H1 (cell line): ENCODE measurements at regions not wholly inside any gene's neighbourhood (a gene's known extent, or its start where the extent isn't known, plus 50 kb on each side); places are given as distances from the start of the nearest gene placed in this dataset.

Experiments
- CTCF ChIA-PET: fragments of 300-600 bp; sonication (Branson Sonifier 250); formaldehyde crosslinking; loops from one replicate; lab custom pipeline; 2021; ENCODE audit not compliant: partially characterized antibody; lab: Charles Lee
- POLR2A ChIA-PET: fragments of 300-600 bp; sonication (Branson Sonifier 250); formaldehyde crosslinking; loops from one replicate; lab custom pipeline; 2021; ENCODE audit warnings: inconsistent platforms; ENCODE audit not compliant: partially characterized antibody; lab: Charles Lee
- DNase-seq, 2 experiments: peaks; one replicate each; pipeline versions ENCODE4 v3.0.0 to v3.0.0-alpha.2; 2010 to 2022; ENCODE audit warnings: low spot score in 2 of 2, low read depth in 1 of 2, mixed read lengths in 1 of 2
- FAIRE-seq: peaks from 2 replicates; lab custom pipeline; 2011; peaks lifted over from hg19 to GRCh38; lab: Jason Lieb, UNC
- H2AFZ ChIP-seq: 2 replicates; pipeline ENCODE4 v1.8.1; 2012; ENCODE audit warnings: low read length, inconsistent platforms
- H2AK5ac ChIP-seq: 2 replicates; pipeline ENCODE4 v1.6.1; 2013; ENCODE audit warnings: low read depth, low read length
- H2BK120ac ChIP-seq: replicated peaks from 2 replicates; pipeline ENCODE3; 2013; ENCODE audit warnings: low read depth, low read length, inconsistent platforms
- H2BK12ac ChIP-seq: 2 replicates; pipeline ENCODE4 v1.6.1; 2013; ENCODE audit warnings: low read depth, low read length
- H2BK15ac ChIP-seq: 2 replicates; pipeline ENCODE4 v1.6.1; 2013; ENCODE audit warnings: low read length
- H2BK20ac ChIP-seq: 2 replicates; pipeline ENCODE4 v1.6.1; 2013; ENCODE audit warnings: low read length
- H2BK5ac ChIP-seq: 2 replicates; pipeline ENCODE4 v1.6.1; 2013; ENCODE audit warnings: low read depth, low read length
- H3K14ac ChIP-seq: 2 replicates; pipeline ENCODE4 v1.6.1; 2013; ENCODE audit warnings: inconsistent platforms; ENCODE audit not compliant: insufficient read length
- H3K18ac ChIP-seq: 2 replicates; pipeline ENCODE4 v1.6.1; 2013; ENCODE audit warnings: low read length; ENCODE audit errors: extremely low read depth
- H3K23ac ChIP-seq: 2 replicates; pipeline ENCODE4 v1.6.1; 2013; ENCODE audit warnings: inconsistent platforms; ENCODE audit not compliant: insufficient read length
- H3K23me2 ChIP-seq: 2 replicates; pipeline ENCODE4 v1.6.1; 2013; ENCODE audit warnings: low read depth, low read length
- H3K27ac ChIP-seq: 2 replicates; pipeline ENCODE4 v1.6.1; 2011; ENCODE audit warnings: low read depth, low read length, inconsistent platforms
- H3K27me3 ChIP-seq, 4 experiments: replicated peaks in 1 of 4; 1 replicate in 1 of 4; 2 replicates in 3 of 4; pipeline versions ENCODE4 v1.6.1 to v1.8.1; 2011 to 2013; ENCODE audit warnings: low read length in 3 of 4, mild to moderate bottlenecking in 3 of 4, inconsistent platforms in 2 of 4, mixed read lengths in 2 of 4, moderate library complexity in 1 of 4; ENCODE audit not compliant: control insufficient read depth in 3 of 4, insufficient read depth in 3 of 4; ENCODE audit errors: extremely low read depth in 1 of 4
- H3K36me3 ChIP-seq, 4 experiments: 2 replicates each; pipeline versions ENCODE4 v1.6.1 to v1.8.1; 2011 to 2013; ENCODE audit warnings: mild to moderate bottlenecking in 4 of 4, low read length in 3 of 4, moderate library complexity in 2 of 4, control low read depth in 1 of 4, inconsistent platforms in 1 of 4; ENCODE audit not compliant: insufficient read depth in 4 of 4, control insufficient read depth in 2 of 4
- H3K4ac ChIP-seq: replicated peaks from 2 replicates; pipeline ENCODE3; 2013; ENCODE audit warnings: low read length, low read depth, mixed read lengths, inconsistent platforms; ENCODE audit not compliant: insufficient read length
- H3K4me1 ChIP-seq, 4 experiments: replicated peaks in 1 of 4; 1 replicate in 1 of 4; 2 replicates in 3 of 4; pipeline versions ENCODE4 v1.6.1 to v1.8.1; 2011 to 2013; ENCODE audit warnings: low read length in 3 of 4, inconsistent platforms in 2 of 4, mixed read lengths in 1 of 4; ENCODE audit not compliant: insufficient read depth in 4 of 4, control insufficient read depth in 3 of 4
- H3K4me2 ChIP-seq, 2 experiments: 2 replicates each; pipeline versions ENCODE4 v1.6.1 to v1.8.1; 2011 to 2013; ENCODE audit warnings: low read depth in 2 of 2, low read length in 2 of 2, control low read depth in 1 of 2, inconsistent platforms in 1 of 2, mild to moderate bottlenecking in 1 of 2; ENCODE audit not compliant: insufficient read depth in 1 of 2
- H3K4me3 ChIP-seq, 4 experiments: fragments of 200-600, 300-600 bp in 1 of 4; sonication (generic), shearing (Covaris generic), sonication (Bioruptor Twin) in 1 of 4; 2 replicates each; pipeline versions ENCODE4 v1.5.1 to v1.8.1; 2011 to 2016; ENCODE audit warnings: low read length in 4 of 4, low read depth in 3 of 4, control low read depth in 2 of 4, inconsistent platforms in 2 of 4, mild to moderate bottlenecking in 2 of 4, mixed read lengths in 1 of 4, moderate library complexity in 1 of 4; ENCODE audit not compliant: insufficient read depth in 2 of 4; ENCODE audit errors: extremely low read depth in 1 of 4
- H3K56ac ChIP-seq: replicated peaks from 2 replicates; pipeline ENCODE3; 2013; ENCODE audit warnings: low read depth, mild to moderate bottlenecking, mixed read lengths, low read length, inconsistent platforms; ENCODE audit not compliant: insufficient read length
- H3K79me1 ChIP-seq: 2 replicates; pipeline ENCODE4 v1.6.1; 2013; ENCODE audit warnings: low read depth, low read length, control low read depth
- H3K79me2 ChIP-seq, 2 experiments: 2 replicates each; pipeline versions ENCODE4 v1.6.1 to v1.8.1; 2012 to 2013; ENCODE audit warnings: low read length in 2 of 2, mild to moderate bottlenecking in 2 of 2, inconsistent platforms in 1 of 2; ENCODE audit not compliant: insufficient read depth in 2 of 2, control insufficient read depth in 1 of 2
- H3K9ac ChIP-seq, 4 experiments: replicated peaks in 1 of 4; 1 replicate in 1 of 4; 2 replicates in 3 of 4; pipeline versions ENCODE4 v1.6.1 to v1.8.1; 2011 to 2013; ENCODE audit warnings: low read depth in 3 of 4, low read length in 3 of 4, control low read depth in 2 of 4, mild to moderate bottlenecking in 2 of 4, moderate library complexity in 2 of 4, inconsistent platforms in 1 of 4; ENCODE audit errors: extremely low read depth in 1 of 4
- H3K9me3 ChIP-seq, 2 experiments: 2 replicates each; pipeline versions ENCODE4 v1.6.1 to v1.8.1; 2012 to 2013; ENCODE audit warnings: mild to moderate bottlenecking in 2 of 2, moderate library complexity in 2 of 2, control low read depth in 1 of 2, inconsistent platforms in 1 of 2, low read depth in 1 of 2, low read length in 1 of 2, mixed read lengths in 1 of 2; ENCODE audit not compliant: insufficient read depth in 2 of 2
- H4K20me1 ChIP-seq, 2 experiments: replicated peaks in 1 of 2; 2 replicates each; pipeline versions ENCODE3 to v1.8.1; 2011 to 2013; ENCODE audit warnings: inconsistent platforms in 2 of 2, low read length in 2 of 2, mild to moderate bottlenecking in 1 of 2; ENCODE audit not compliant: insufficient read depth in 2 of 2, control insufficient read depth in 1 of 2
- H4K5ac ChIP-seq: 2 replicates; pipeline ENCODE4 v1.6.1; 2013; ENCODE audit warnings: low read length, low read depth, mixed read lengths, inconsistent platforms; ENCODE audit not compliant: insufficient read length
- H4K8ac ChIP-seq: 2 replicates; pipeline ENCODE4 v1.8.0; 2013; ENCODE audit warnings: mild to moderate bottlenecking, moderate library complexity, low read length, inconsistent platforms; ENCODE audit not compliant: insufficient read depth; ENCODE audit errors: extremely low read depth
- H4K91ac ChIP-seq: replicated peaks from 2 replicates; pipeline ENCODE3; 2013; ENCODE audit warnings: low read length, mixed read lengths, inconsistent platforms; ENCODE audit not compliant: insufficient read length
- CHD2 ChIP-seq: IDR thresholded peaks from 2 replicates; pipeline ENCODE4 v1.6.1; 2012; ENCODE audit warnings: low read length, improper control_type of control experiment
- CREB1 ChIP-seq: IDR thresholded peaks from 2 replicates; pipeline ENCODE4 v1.6.1; 2012; ENCODE audit warnings: inconsistent platforms
- TBP ChIP-seq: IDR thresholded peaks from 2 replicates; pipeline ENCODE4 v1.6.1; 2011; ENCODE audit warnings: low read depth, low read length, improper control_type of control experiment
- WGBS, 2 experiments: shearing (Covaris generic) in 1 of 2; methylation state at CpG; one replicate each; pipeline versions ENCODE4 v1.1.6 to v1.1.7; 2013 to 2015; ENCODE audit warnings: low lambda C conversion rate in 2 of 2, mixed read lengths in 2 of 2, inconsistent platforms in 1 of 2, low coverage in 1 of 2, missing lambda C conversion rate in 1 of 2; ENCODE audit not compliant: insufficient replicate concordance in 2 of 2, insufficient coverage in 1 of 2, insufficient read length in 1 of 2; ENCODE audit errors: extremely low coverage in 1 of 2, missing lambda C conversion rate in 1 of 2; 5-methylcytosine and 5-hydroxymethylcytosine counted together

DNA sequence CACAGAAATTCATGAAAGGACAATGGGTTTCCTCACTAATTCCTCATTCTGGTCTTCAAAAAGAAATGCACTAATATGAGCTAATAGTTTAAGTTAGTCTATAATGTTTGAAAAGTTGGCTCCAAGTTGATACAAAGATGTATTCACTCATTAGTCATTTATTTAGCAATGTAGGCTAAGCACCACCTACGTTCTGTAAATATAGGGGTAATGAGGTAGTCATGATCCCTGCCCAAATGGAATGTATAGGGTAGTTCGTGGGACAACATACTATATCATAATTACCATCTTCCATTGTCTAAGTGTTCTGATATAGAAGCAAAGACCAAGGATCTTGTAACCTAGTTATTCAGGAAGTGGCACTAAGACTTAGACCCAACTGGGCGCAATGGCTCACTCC lies 86.5 kb downstream of the DIO2 start:
- Histone ChIP-seq H3K36me3 (no peaks in the 10 kb centered on the region), H4K20me1 (no peaks in the 10 kb centered on the region), H2BK20ac (no peak overlapping the region), H2BK120ac (no peak overlapping the region), H2BK12ac (no peak overlapping the region), H3K79me1 (no peaks in the 10 kb centered on the region), H3K23ac (no peak overlapping the region), H4K8ac (no peak overlapping the region), H3K9ac (no peak overlapping the region), H3K18ac (no peak overlapping the region), H3K79me2 (no peaks in the 10 kb centered on the region), H3K23me2 (no peaks in the 10 kb centered on the region), H3K9me3 (peaks cover 7 to 15% of the 10 kb centered on the region in 2 experiments; a peak in 3 of 4 replicates), H2AK5ac (no peak overlapping the region), H3K4me2 (no peak overlapping the region), H3K14ac (no peak overlapping the region), H2AFZ (no peak overlapping the region), H3K4ac (no peak overlapping the region), H3K56ac (no peak overlapping the region), H3K4me3 (no peak overlapping the region), H3K27me3 (peaks cover 0 to 2% (median 0%) of the 10 kb centered on the region in 4 experiments; a peak in 1 of 7 replicates), H3K4me1 (no peaks in the 10 kb centered on the region), H4K5ac (no peak overlapping the region), H2BK15ac (no peak overlapping the region), H3K27ac (no peak overlapping the region), H4K91ac (no peak overlapping the region), H2BK5ac (no peak overlapping the region)
- ChIA-PET CTCF (interaction anchor here (0.9 kb wide), 1 partner anchor 46 kb away, joined by 3 read pairs; no protein-coding TSS in a partner anchor), POLR2A (no interaction called here)
- DNase-seq (no peak), FAIRE-seq (no peak)
- no peak for TF ChIP-seq CREB1
- TF ChIP-seq CHD2, result no peak
- no peak for TF ChIP-seq TBP
- 87% methylated on average over 3 of the region's 3 CpGs; no CpG with 5 or more reads in 1 of the 2 experiments for WGBS, 2 experiments
